HG02852 (cell line): ENCODE measurements at regions not wholly inside any gene's neighbourhood (a gene's known extent, or its start where the extent isn't known, plus 50 kb on each side); places are given as distances from the start of the nearest gene placed in this dataset.
"Not testable (repeated sequence)": the region's sequence is repeated elsewhere in the genome, so short reads cannot be mapped to it uniquely, and the experiment has no call there.

Experiments used
- ATAC-seq: cut with Tn5 transposase; IDR thresholded peaks from one replicate; pipeline ENCODE4 v1.9.1; 2021; ENCODE audit warnings: mild to moderate bottlenecking, moderate library complexity; ENCODE audit not compliant: unreplicated experiment

DNA sequence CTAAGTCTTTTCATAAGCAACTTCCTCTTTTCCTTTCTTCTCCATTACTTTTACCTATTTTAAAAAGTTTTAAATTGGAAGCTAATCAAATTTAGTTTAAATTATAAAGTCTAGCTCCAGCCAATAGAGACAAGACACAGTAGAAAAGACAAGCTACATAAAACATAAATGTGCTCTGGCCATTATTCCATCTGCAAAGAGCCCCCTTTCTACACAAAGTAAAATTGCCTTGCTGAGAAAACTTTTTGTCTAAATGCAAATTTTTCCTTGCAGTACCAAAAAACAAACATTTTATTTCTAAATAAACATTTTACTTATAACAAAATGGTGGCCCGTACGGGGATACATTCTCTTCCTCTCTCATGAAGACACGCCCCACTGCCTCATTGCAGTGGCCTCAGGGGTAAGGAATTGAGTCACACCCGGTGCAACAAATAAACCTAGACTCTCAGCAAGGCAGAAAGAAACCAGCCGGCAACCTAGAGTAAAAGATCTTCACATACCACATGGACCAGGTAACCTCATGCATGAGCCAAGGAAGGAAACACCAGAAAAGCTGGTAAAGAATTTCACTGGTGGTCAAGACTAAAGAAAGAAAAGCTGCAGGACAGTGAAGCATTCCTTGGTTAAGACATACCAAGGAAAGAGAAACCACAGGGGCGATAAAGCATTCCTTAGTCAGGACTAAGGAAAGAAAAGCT is 71.6 kb upstream of the ZNF746 start:
- no peak for ATAC-seq

DNA sequence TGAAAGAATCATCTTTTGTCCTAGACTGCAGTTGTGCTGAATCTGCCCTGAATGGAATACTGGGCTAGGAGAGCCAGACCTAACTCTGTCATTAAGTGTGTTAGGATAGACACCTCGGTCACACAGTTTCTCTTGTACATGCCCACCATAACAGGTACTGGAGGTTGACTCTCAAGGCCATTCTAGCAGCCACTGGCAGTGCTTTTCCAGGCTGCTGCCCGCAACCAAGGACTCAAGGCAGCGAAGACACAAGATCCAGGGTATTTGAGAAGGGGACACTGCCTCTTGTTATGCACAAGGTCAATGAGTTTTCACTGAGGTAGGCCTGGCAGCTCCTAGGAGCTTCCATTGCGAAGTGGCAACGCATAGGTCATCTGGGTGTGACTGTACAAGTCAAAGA is 70.6 kb upstream of the ZNF746 start:
- no peak for ATAC-seq

DNA sequence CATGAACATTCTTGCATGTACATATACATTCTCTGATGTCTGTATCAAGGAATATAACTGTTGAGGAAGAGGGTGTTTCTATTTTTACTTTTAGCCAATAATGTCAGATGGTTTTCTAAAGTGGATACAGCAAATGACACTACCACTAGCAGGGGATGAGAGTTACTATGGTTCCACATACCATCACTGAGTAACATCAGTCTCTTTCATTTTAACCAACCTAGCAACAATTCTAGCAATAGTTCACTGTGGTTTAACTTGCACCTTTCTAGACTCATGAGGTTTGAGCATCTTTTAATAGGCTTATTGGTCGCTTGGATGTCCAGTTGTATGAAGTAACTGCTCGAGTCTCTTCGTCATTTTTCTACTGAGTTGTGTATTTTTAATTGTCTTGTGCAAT is 68.5 kb upstream of the ZNF746 start:
- no peak for ATAC-seq

DNA sequence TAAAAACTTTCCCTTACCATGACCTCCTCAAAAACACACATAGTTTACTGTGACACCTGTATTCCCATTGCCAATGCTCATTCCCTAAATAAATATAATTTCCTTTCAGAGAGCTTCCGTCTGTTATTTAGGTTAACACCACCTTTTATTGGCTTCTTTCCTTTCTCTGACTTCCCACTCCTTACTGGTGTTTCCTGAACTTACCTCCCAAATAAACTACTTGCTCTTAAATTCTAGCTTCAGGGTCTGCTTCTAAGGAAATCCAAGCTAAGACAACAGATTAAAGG is 67.4 kb upstream of the ZNF746 start:
- no peak for ATAC-seq

DNA sequence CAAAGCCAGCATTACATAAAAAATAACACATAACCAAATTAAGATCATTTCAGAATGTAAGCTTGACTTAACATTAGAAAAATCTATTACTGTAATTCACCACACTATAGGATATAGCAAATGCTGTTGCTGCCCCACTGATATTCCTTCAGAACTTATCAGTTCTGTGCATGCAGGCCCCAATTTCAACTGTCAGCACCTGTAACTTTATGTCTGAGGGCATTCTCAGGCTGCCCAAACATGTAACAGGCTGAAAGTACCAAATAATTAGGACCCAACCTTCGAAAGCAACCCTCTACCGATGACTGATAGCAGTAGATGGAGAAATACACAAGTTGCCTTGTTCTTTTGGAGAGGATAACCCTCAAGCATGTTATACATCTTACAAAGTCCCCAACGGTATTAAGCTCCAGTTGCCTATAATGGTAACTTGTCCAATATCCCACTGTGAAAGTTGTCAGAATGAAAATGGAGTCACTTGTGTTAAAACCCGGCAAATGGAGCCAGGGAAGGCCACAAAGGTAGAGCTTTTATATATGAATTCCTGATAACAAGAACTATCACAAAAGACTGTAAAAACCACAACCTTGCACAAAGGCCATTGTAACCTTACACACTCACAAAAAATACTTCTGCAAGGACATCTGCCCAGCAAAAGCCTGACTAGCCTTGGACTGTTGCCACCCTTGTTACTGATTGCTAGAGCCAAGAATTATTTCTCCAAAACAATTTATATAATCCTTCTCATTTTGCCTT is 66.9 kb upstream of the ZNF746 start:
- no peak for ATAC-seq

DNA sequence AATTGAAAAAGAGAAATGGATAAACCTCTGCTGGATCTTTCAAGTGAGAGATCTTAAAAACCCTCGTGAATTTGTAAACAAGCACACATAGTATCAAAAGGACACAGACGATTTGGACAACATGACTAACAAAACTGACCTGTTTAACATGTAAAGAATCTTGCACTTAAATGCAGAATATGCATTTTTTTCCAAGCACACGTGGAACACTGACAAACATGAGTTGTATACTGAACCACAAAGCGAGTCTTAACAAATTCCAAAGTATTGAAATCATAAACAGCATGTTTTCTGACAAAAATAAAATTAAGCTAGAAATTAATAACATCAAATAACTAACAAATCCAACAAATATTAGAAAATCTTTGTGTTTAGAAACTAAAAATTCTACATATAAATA is 65.0 kb upstream of the ZNF746 start:
- no peak for ATAC-seq

DNA sequence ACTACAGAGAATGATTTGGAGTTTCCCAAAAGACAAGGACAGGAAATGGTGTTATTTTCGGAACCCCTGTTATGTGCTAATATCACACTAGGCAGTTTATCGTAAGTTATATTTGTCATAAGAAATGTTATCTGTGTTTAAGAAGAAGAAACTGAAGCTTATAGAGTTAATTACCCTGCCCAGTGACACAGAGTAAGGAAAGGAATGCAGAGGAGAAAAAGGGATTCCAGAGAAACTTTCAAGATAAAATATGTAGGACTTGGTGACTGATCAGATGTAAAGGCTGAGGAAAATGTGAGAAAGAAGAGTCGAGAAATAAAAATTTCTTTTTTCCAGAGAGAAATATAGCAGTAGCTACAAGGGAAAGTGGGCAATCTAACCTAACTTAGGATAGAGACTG is 63.5 kb upstream of the ZNF746 start:
- no peak for ATAC-seq

DNA sequence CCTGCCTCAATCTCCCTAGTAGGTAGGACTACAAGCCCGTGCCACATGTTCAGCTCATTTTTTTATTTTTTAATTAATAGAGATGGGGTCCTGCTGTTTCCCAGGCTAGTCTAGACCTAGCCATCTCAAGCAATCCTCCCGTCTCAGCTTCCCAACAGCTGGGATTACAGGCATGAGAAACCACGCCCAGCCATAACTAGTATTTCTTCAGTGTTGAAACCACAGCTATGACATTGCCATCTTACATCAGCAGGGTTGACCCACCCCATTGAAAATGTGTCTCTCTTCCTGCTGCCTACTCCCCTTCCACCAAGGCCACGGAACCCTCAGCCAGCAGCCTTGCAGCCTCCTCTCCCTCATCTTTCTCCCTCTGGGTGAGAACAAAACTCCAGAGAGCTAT is 62.1 kb upstream of the ZNF746 start:
- no peak for ATAC-seq

DNA sequence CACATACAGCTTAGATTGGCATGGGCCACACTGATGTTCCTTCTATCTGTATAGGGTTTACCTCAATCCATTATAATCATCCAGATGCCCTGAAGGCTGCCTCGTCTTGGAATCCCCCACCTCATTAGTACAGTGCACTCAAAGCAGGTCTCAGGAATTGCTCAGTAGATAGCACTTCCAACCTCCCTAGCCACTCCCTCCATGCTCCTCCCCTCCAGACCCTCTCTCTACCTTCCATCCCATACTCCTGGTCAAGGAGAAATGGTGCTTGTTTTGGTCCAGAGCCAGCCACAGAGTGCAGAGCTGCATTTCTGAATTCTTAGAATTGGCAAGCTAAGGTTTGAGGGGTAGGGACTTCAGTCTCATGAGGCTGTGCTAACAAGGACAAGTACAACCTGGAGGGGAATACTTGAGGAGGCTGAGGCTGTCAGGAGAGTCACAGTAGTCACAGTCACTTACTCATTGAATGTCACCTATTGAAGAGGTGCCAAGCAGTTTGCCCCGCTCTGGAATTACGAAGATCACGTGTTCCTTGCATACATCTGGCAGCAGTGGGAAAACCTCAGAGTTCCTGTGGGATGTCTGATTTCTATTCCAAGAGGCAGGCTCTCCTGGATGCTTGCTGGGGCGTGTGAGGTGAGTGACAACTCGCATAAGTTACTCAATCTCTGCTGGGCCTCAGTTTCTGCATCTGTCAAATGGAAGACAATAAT is 60.7 kb upstream of the ZNF746 start:
- ATAC-seq, result no peak

DNA sequence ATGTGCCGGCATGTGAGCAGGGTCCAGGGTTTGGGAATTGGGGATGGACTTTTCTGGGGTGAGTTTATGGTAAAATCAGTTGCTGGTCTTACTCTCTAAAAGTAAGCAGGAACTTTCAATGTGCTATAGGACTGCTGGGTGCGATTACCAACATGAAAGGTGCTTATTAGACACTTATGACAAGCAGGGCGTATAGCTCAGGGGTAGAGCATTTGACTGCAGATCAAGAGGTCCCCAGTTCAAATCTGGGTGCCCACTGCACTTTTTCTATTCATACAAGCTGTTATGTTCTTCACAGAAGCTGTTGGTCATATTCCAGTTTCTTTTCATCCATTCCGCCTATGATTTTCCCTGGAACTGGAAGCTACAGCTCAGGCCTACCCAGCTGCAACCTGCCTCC is 58.9 kb upstream of the ZNF746 start:
- not testable (repeated sequence) for ATAC-seq

DNA sequence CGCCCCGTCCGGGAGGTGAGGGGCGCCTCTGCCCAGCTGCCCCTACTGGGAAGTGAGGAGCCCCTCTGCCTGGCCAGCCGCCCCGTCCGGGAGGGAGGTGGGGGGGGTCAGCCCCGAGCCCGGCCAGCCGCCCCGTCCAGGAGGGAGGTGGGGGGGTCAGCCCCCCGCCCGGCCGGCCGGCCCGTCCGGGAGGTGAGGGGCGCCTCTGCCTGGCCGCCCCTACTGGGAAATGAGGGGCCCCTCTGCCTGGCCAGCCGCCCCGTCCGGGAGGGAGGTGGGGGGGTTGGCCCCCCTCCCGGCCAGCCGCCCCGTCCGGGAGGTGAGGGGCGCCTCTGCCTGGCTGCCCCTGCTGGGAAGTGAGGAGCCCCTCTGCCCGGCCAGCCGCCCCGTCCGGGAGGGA is 57.2 kb upstream of the ZNF746 start:
- ATAC-seq, result not testable (repeated sequence)

DNA sequence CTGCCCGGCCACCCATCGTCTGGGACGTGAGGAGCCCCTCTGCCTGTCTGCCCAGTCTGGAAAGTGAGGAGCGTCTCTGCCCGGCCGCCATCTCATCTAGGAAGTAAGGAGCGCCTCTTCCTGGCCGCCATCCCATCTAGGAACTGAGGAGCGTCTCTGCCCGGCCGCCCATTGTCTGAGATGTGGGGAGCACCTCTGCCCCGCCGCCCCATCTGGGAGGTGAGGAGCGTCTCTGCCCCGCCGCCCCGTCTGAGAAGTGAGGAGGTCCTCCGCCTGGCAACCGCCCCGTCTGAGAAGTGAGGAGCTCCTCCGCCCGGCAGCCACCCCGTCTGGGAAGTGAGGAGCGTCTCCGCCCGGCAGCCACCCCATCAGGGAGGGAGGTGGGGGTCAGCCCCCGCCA is 56.4 kb upstream of the ZNF746 start:
- not testable (repeated sequence) for ATAC-seq

DNA sequence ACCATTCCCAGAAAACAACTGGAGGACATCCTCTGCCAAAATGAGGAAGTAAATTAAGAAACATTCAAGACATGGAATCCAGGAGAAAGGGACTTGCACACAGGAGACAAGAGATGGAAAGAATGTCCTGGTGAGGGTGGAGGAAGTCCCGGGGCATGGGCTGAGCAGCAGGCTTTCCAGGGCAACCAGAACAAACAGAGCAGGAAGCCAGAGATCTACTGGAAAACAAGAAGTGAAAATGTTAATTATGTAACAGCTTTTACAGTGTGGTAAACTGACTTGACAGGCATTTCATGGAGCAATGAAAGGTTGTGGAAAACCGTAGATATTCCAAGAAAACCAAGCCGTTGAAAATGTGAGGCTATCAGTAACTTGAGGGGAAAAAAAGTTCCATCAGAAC is 55.2 kb upstream of the ZNF746 start:
- ATAC-seq, result no peak
